Activated CD4-positive, alpha-beta T cell treated with anti-CD3 and anti-CD28 coated beads, Interleukin-10, Interleukin-2, amounts not matched to agents 100 ng/mL and 50 ng/mL, durations not matched to agents 16 hours and 8 hours (primary cell): ENCODE measurements at regions not wholly inside any gene's neighbourhood (a gene's known extent, or its start where the extent isn't known, plus 50 kb on each side); places are given as distances from the start of the nearest gene placed in this dataset.

ENCODE experiments used
- DNase-seq: peaks from one replicate; pipeline ENCODE4 v3.0.0-alpha.2; 2020

- no peak for DNase-seq
These were observed 64.9 kb upstream of the SALL4 start for GRCh38 chr20:51867251-51867650.

GRCh38 chr20:51864967-51865366 is 62.6 kb upstream of the SALL4 start:
- no peak for DNase-seq

GRCh38 chr20:51862796-51863195 is 60.5 kb upstream of the SALL4 start:
- no peak for DNase-seq

GRCh38 chr20:51861726-51862466 is 59.6 kb upstream of the SALL4 start:
- DNase-seq = no peak

- DNase-seq = no peak
These were observed 58.0 kb upstream of the SALL4 start for GRCh38 chr20:51860111-51860882.

GRCh38 chr20:51856432-51856831 is 54.1 kb upstream of the SALL4 start:
- no peak for DNase-seq

GRCh38 chr20:51854921-51855320 is 52.6 kb upstream of the SALL4 start:
- no peak for DNase-seq
